ENCODE measurements at regions not wholly inside any gene's neighbourhood (a gene's known extent, or its start where the extent isn't known, plus 50 kb on each side); places are given as distances from the start of the nearest gene placed in this dataset.
A peak's percentile ranks its signal among the peaks of the same experiment; 100 is the strongest.
"Not testable (repeated sequence)": the region's sequence is repeated elsewhere in the genome, so short reads cannot be mapped to it uniquely, and the experiment has no call there.

- no peak for DNase-seq (ENCODE audit: low read depth)
Measured at GRCh38 chr14:22386924-22387775, 201.9 kb downstream of the DAD1 start.

DNA sequence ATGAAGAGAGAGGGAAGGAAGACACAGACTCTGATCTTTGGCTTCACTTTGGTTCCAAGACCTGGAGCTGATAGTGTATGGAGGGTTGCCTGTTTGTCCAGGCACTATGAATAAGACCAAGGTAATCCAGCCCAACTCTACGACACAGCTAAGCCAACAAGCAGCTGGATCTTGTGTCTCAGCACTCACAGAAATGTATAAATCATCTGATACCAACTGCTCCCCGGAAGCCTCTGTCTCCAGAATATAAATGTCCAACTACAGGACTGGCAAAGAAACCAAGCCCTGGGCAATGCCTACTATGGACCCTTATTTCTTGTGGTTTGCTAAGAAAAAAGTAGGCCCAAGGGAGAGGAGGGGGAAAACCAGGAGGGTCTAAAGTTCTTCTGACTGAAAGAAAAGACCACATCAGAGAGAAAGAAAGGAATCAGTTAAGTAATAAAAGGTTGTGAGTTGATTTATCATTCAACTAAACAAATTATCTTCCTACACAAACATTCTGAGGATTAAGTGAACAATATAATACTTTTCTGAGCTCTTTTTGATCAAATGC is 204.0 kb downstream of the DAD1 start:
- no peak for DNase-seq (ENCODE audit: low read depth)

- no peak for DNase-seq (ENCODE audit: low read depth)
Measured at GRCh38 chr14:22384167-22384549, 204.9 kb downstream of the DAD1 start.

DNA sequence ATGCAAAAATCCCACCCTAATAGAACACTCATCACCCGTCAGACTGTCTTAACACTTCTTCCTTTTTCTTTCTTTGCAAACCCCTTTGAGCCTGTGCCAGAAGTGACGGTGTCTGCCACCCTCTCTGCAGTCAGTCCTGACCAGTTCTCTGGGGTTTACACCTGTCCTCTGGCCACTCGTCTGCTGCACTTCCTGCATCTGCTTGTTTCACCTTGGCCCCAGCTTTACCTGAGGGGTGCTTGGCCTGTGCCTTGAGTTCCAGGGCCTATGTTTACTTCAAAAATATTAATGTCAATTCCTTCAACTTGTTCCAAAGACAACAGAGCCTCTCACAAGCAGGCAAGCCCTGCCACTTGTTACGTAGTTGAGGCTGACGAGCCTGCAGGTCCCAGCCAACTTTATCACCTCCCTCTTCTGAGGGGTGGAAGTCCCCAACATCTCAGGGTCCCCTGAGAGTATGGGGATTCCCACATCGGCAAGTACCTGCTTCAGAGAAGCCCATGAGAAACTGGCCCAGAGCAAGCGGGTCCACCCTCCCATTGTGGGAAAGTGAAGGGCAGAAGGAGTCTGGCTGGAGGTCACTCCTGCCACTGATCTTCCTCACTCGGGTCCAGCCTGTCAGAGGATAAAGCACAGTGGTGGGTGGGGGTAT is 205.4 kb downstream of the DAD1 start:
- DNase-seq (ENCODE audit: low read depth), result no peak

GRCh38 chr14:22382955-22383354 is 206.1 kb downstream of the DAD1 start:
- DNase-seq (ENCODE audit: low read depth), result no peak

DNA sequence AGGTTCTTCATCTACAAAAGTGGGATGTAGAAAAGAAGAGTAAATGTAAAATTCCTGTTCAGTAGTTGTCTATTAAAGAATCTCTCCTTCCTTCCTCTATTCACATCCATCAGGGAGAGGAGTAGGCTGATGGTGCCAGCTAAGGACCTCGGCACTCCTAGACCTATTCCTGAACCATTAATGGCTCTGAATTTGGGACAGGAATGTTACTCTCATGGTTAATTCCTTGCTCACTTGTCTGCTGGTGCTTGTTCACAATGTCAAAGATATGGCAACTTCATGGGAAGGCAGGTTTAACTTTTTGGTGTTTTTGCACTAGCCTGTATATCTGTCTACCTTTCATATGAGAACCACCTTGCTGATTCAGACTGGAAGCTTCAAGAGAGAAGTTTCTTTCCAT is 206.6 kb downstream of the DAD1 start:
- DNase-seq (ENCODE audit: low read depth), result no peak

- no peak for DNase-seq (ENCODE audit: low read depth)
Measured at GRCh38 chr14:22381766-22382165, 207.3 kb downstream of the DAD1 start.

DNA sequence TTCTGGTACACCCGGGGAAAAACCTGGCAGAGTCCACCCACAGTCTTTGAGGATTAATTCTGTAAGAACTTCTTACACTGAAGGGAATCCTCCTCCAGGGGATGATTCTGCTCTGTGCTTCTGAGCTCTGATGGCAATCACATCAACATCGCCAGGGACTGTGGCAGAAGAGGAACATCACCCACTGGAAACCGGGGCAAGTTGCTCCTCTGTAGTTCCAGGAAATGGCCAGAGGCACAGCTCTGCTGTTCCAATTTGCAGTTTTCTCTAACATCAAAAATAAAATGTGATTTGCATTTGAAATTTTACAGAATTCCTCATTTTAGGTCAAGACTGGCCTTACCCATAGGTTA is 207.6 kb downstream of the DAD1 start:
- no peak for DNase-seq (ENCODE audit: low read depth)

- peak; percentile 67 for DNase-seq (ENCODE audit: low read depth)
Measured at GRCh38 chr14:22380571-22381407, 208.2 kb downstream of the DAD1 start.

DNA sequence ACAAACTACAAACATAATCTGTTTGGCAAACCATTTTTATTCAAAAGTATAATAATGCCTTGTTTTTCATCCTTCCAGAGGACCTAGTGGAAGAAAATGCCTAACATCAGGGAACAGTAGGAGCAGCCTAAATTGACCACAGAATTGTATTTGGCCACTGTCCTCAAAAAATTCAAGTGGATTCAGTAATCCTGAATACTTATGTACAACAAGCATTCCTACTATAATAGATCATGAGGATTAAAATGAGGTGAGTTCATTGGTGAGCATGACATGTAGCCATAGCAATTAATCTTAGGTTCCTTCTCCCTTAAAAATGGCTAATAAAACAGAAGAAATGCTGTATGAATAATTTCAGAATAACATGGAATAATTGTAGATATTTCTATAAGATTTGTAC is 209.3 kb downstream of the DAD1 start:
- no peak for DNase-seq (ENCODE audit: low read depth)

DNA sequence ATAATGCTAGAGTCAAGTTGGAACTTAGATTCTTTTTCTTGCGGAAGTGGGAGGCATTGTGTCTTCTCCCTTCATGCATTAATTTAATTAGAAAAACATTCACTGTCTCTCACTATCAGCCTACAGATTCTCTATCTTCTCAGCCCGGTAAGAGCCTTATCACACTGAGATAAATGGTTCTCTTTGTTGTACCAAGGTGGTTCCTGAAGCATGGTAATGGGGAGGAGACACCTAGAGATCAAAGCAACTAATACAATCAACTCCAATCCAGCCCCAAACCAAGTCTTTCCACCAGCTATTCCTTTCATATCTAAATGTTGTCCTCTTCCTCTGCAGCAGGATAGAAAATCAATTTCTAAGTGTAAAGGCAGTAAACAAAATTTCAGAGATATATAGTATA is 210.8 kb downstream of the DAD1 start:
- no peak for DNase-seq (ENCODE audit: low read depth)

GRCh38 chr14:22375321-22375930 is 213.6 kb downstream of the DAD1 start:
- DNase-seq (ENCODE audit: low read depth), result no peak

DNA sequence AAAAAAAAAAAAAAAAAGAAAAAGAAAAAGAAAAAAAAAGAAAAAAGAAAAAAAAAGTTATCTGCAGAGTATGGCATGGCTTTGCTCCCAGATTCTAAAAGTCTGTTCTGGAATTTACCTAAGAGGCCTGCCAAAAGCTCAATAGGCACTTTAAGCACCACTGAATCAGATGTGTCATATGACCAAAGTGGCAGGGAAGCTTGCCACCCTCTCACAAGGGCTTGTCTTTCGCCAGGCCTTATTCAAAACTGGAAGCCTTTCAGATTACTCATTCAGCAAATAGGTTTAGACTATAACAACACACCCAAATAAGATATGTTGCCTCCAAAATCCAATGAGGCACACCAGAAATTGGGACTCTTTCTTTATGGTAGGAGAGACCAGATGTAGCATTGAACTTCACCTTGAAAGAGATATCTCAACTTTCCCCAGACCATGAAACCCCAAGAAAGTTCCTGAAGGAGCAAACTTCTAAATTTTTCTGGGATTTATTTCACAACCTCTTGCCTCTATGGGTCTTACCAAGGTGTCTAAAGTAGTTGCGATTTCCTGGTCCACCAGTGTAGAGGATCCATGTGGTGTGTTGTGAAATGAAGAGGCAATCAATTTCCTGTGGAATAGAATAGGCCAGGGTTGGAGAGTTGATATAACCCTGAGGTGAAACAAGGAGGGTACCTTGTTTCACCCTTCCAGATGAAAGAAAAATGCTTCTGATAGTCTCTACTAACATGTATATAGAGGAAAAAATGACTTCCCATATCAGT is 218.8 kb downstream of the DAD1 start:
- peak; percentile 78 for DNase-seq (ENCODE audit: low read depth)

GRCh38 chr14:22358726-22359125 is 230.3 kb downstream of the DAD1 start:
- no peak for DNase-seq (ENCODE audit: low read depth)

DNA sequence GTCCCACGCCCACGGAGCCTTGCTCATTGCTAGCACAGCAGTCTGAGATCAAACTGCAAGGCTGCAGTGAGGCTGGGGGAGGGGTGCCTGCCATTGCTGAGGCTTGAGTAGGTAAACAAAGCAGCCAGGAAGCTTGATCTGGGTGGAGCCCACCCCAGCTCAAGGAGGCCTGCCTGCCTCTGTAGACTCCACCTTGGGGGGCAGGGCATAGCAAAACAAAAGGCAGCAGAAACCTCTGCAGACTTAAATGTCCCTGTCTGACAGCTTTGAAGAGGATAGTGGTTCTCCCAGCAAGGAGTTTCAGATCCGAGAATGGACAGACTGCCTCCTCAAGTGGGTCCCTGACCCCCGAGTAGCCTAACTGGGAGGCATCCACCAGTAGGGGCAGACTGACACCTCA is 239.7 kb downstream of the DAD1 start:
- not testable (repeated sequence) for DNase-seq (ENCODE audit: low read depth)

DNA sequence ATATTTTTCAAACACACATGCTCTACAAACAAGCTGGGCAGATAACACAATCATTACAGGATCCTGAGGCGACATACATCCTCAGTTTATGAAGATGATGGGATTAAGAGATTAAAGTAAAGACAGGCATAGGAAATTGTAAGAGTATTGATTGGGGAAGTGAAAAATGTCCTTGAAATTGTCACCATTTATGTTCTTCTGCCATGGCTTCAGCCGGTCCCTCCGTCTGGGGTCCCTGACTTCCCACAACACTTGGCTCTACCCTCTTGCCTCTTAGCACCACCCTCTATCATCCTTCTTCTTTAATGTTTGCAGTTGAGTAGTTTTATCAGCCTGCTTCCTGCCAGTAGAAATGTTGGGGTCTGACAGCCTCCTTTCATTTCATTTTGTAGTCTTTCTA is 244.4 kb downstream of the DAD1 start:
- DNase-seq (ENCODE audit: low read depth), result no peak

- not testable (repeated sequence) for DNase-seq (ENCODE audit: low read depth)
Measured at GRCh38 chr14:22344209-22344608, 244.8 kb downstream of the DAD1 start.

DNA sequence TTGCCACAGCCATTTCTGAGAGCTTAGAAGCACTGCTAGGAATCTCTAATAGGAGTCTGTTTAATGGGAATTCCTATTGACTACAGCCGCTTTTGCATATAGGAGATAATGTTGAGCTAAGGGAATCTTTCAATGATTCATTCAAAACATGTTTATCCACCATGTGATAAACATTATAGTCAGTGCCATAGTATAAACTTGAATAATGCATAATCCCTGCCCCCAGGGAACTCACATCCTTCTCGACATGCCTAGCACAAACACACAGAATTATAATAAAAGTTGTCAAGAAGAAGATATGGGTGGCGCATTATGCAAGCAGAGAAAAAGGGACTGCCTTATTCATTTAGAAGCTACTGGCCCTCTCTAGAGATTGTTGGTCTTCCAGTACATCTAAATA is 248.0 kb downstream of the DAD1 start:
- no peak for DNase-seq (ENCODE audit: low read depth)

GRCh38 chr14:22338917-22339715 is 249.9 kb downstream of the DAD1 start:
- peak; percentile 58 for DNase-seq (ENCODE audit: low read depth)

DNA sequence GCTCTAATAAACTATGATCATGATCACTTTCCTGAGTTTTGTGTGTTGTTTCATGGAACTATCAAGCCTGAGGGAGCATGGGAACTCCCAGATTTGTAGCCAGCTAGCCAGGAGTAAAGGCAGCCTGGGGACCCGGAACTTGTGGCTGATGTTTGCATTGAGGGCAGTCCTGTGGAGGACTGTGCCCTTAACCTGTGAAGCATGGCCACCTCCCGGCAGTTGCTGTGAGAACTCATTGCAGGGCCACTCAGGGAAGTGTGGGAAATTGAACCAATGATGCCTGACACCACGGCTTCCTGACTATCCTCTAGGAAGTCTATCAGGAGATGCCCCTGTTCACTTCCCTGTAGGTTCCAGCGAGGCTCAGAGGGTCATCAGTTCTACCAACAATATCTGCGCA is 250.6 kb downstream of the DAD1 start:
- DNase-seq (ENCODE audit: low read depth), result no peak

DNA sequence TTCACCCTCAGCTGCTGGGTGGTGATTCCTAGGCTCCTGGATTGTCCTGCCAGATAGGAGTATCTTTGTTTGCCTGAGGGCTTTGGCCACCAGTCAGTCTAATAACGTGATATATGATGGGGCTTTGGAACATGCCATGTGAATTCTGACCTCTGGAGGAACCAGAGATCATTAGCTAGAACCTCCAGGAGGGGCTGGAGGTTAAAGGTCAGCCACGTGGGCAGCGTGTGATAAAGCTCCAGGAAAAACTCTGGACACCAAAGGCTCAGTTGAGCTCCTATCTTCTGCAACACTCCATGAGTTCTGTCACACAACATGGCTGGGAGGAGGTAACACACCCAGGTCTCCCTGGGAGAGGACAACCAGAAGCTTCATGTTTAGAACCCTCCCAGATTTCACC is 251.1 kb downstream of the DAD1 start:
- DNase-seq (ENCODE audit: low read depth), result no peak
